Osteoblast (primary cell): ENCODE measurements at regions not wholly inside any gene's neighbourhood (a gene's known extent, or its start where the extent isn't known, plus 50 kb on each side); places are given as distances from the start of the nearest gene placed in this dataset.
A peak's percentile ranks its signal among the peaks of the same experiment; 100 is the strongest.

Experiments used
- DNase-seq: peaks from one replicate; pipeline ENCODE4 v3.0.0; 2011; ENCODE audit warnings: low spot score, mixed read lengths; ENCODE audit not compliant: insufficient read length; ENCODE audit errors: missing footprints
- H2AFZ ChIP-seq: 2 replicates; pipeline ENCODE4 v1.6.0; 2011; ENCODE audit warnings: mild to moderate bottlenecking, low read length
- H3K27ac ChIP-seq: 2 replicates; pipeline ENCODE4 v1.5.1; 2011; ENCODE audit warnings: mild to moderate bottlenecking, low read depth, low read length, moderate library complexity
- H3K27me3 ChIP-seq: 2 replicates; pipeline ENCODE4 v1.6.0; 2012; ENCODE audit warnings: mild to moderate bottlenecking, control low read depth, inconsistent platforms, low read length, moderate library complexity; ENCODE audit not compliant: insufficient read depth
- H3K36me3 ChIP-seq: 2 replicates; pipeline ENCODE4 v1.5.1; 2011; ENCODE audit warnings: mild to moderate bottlenecking, low read length, control low read depth, moderate library complexity; ENCODE audit not compliant: insufficient read depth
- H3K4me1 ChIP-seq: 2 replicates; pipeline ENCODE4 v1.5.1; 2011; ENCODE audit warnings: mild to moderate bottlenecking, low read length, control low read depth, moderate library complexity; ENCODE audit not compliant: insufficient read depth
- H3K4me2 ChIP-seq: 2 replicates; pipeline ENCODE4 v1.6.0; 2011; ENCODE audit warnings: mild to moderate bottlenecking, low read length; ENCODE audit not compliant: insufficient read depth
- H3K4me3 ChIP-seq: fragments of 200-600 bp; sonication (generic); 3 replicates; pipeline ENCODE4 v1.5.1; 2012; ENCODE audit warnings: mild to moderate bottlenecking, low read length, inconsistent platforms; ENCODE audit not compliant: insufficient read depth
- H3K79me2 ChIP-seq: 2 replicates; pipeline ENCODE4 v1.6.0; 2012; ENCODE audit warnings: mild to moderate bottlenecking, low read length, control low read depth, inconsistent platforms; ENCODE audit not compliant: insufficient read depth
- H3K9me3 ChIP-seq: 2 replicates; pipeline ENCODE4 v1.5.1; 2011; ENCODE audit warnings: low read depth, low read length, control low read depth
- H4K20me1 ChIP-seq: 2 replicates; pipeline ENCODE4 v1.6.0; 2012; ENCODE audit warnings: mild to moderate bottlenecking, low read length, control low read depth; ENCODE audit not compliant: insufficient read depth
- CTCF ChIP-seq: IDR thresholded peaks from 2 replicates; pipeline ENCODE4 v1.5.1; 2011; ENCODE audit warnings: mild to moderate bottlenecking, low read depth, low read length, moderate library complexity; ENCODE audit errors: extremely low read depth

GRCh38 chr3:72533591-72534473 lies 314.4 kb downstream of the SHQ1 start:
- H3K4me2 ChIP-seq, result no peak overlapping the region
- no peaks in the 10 kb centered on the region for H4K20me1 ChIP-seq
- no peaks in the 10 kb centered on the region for H3K9me3 ChIP-seq
- peaks cover 17% of the 10 kb centered on the region for H3K27me3 ChIP-seq
- no peaks in the 10 kb centered on the region for H3K4me1 ChIP-seq
- H3K4me3 ChIP-seq, result no peak overlapping the region
- TF ChIP-seq CTCF, result no peak
- H2AFZ ChIP-seq, result no peak overlapping the region
- no peaks in the 10 kb centered on the region for H3K79me2 ChIP-seq
- no peak for DNase-seq
- no peaks in the 10 kb centered on the region for H3K36me3 ChIP-seq
- H3K27ac ChIP-seq, result no peak overlapping the region

- DNase-seq, result no peak
- no peaks in the 10 kb centered on the region for H3K9me3 ChIP-seq
- no peaks in the 10 kb centered on the region for H3K4me1 ChIP-seq
- H3K36me3 ChIP-seq, result no peaks in the 10 kb centered on the region
- H3K27me3 ChIP-seq, result peaks cover 25% of the 10 kb centered on the region
- no peak overlapping the region for H2AFZ ChIP-seq
- no peak overlapping the region for H3K27ac ChIP-seq
- H3K4me3 ChIP-seq, result no peak overlapping the region
- H4K20me1 ChIP-seq, result no peaks in the 10 kb centered on the region
- no peaks in the 10 kb centered on the region for H3K79me2 ChIP-seq
- no peak overlapping the region for H3K4me2 ChIP-seq
- TF ChIP-seq CTCF, result no peak
Observed at GRCh38 chr3:72530426-72530825, 317.8 kb downstream of the SHQ1 start.

- DNase-seq, result no peak
- Histone ChIP-seq H3K36me3 (no peaks in the 10 kb centered on the region), H2AFZ (no peak overlapping the region), H4K20me1 (no peaks in the 10 kb centered on the region), H3K79me2 (no peaks in the 10 kb centered on the region), H3K27me3 (peaks cover 30% of the 10 kb centered on the region), H3K27ac (no peak overlapping the region), H3K4me1 (no peaks in the 10 kb centered on the region), H3K4me2 (no peak overlapping the region), H3K4me3 (no peak overlapping the region), H3K9me3 (no peaks in the 10 kb centered on the region)
- TF ChIP-seq CTCF, result no peak
Observed at GRCh38 chr3:72529081-72529480, 319.2 kb downstream of the SHQ1 start.

GRCh38 chr3:72523429-72524151 lies 324.7 kb downstream of the SHQ1 start:
- peaks cover 20% of the 10 kb centered on the region for H3K27me3 ChIP-seq
- H2AFZ ChIP-seq, result peak overlapping the region; percentile 12
- no peak overlapping the region for H3K27ac ChIP-seq
- H3K4me3 ChIP-seq, result no peak overlapping the region
- H3K4me2 ChIP-seq, result no peak overlapping the region
- no peaks in the 10 kb centered on the region for H3K9me3 ChIP-seq
- H3K4me1 ChIP-seq, result peaks cover 5% of the 10 kb centered on the region
- no peak for DNase-seq
- no peaks in the 10 kb centered on the region for H3K36me3 ChIP-seq
- no peak for TF ChIP-seq CTCF
- H4K20me1 ChIP-seq, result no peaks in the 10 kb centered on the region
- no peaks in the 10 kb centered on the region for H3K79me2 ChIP-seq
